ENCODE measurements at regions not wholly inside any gene's neighbourhood (a gene's known extent, or its start where the extent isn't known, plus 50 kb on each side); places are given as distances from the start of the nearest gene placed in this dataset.
"Not testable (repeated sequence)": the region's sequence is repeated elsewhere in the genome, so short reads cannot be mapped to it uniquely, and the experiment has no call there.

GRCh38 chr12:19916974-19917373, 451.4 kb upstream of the PDE3A start:
- DNase-seq (ENCODE audit: low read depth, low spot score) = no peak
- no peaks in the 10 kb centered on the region for H3K36me3 ChIP-seq (ENCODE audit: insufficient read depth, low read length)
- no peaks in the 10 kb centered on the region for H3K9me3 ChIP-seq (ENCODE audit: low read depth, low read length)
- TF ChIP-seq EZH2 (IDR thresholded peaks at IDR 0.05) (no peak), FOXP2 (optimal IDR thresholded peaks at IDR 0.05; ENCODE audit: control extremely low read depth, extremely low read length, insufficient read depth) (no peak), POLR2AphosphoS5 (IDR thresholded peaks at IDR 0.05; ENCODE audit: borderline replicate concordance, low read depth, low read length) (no peak)
- H3K9ac ChIP-seq (ENCODE audit: insufficient read length) = no peak overlapping the region
- H3K4me3 ChIP-seq = no peak overlapping the region
- H3K27ac ChIP-seq = no peak overlapping the region

- DNase-seq (ENCODE audit: low read depth, low spot score); H3K36me3 ChIP-seq (ENCODE audit: insufficient read depth, low read length); H3K9ac ChIP-seq (ENCODE audit: insufficient read length); H3K4me3 ChIP-seq; H3K27ac ChIP-seq; H3K9me3 ChIP-seq (ENCODE audit: low read depth, low read length): not testable (repeated sequence)
Measured at GRCh38 chr12:19921716-19922115, 446.6 kb upstream of the PDE3A start.

GRCh38 chr12:19922717-19923116, 445.6 kb upstream of the PDE3A start:
- Histone ChIP-seq H3K9ac (ENCODE audit: insufficient read length) (no peak overlapping the region), H3K9me3 (ENCODE audit: low read depth, low read length) (no peaks in the 10 kb centered on the region; the same call in 1 of the 2 replicates), H3K27ac (no peak overlapping the region), H3K4me3 (no peak overlapping the region), H3K36me3 (ENCODE audit: insufficient read depth, low read length) (no peaks in the 10 kb centered on the region)
- TF ChIP-seq POLR2AphosphoS5 (IDR thresholded peaks at IDR 0.05; ENCODE audit: borderline replicate concordance, low read depth, low read length) (no peak), FOXP2 (optimal IDR thresholded peaks at IDR 0.05; ENCODE audit: control extremely low read depth, extremely low read length, insufficient read depth) (no peak), EZH2 (IDR thresholded peaks at IDR 0.05) (no peak)
- DNase-seq (ENCODE audit: low read depth, low spot score) = no peak

GRCh38 chr12:19924360-19924759, 444.0 kb upstream of the PDE3A start:
- no peak for TF ChIP-seq FOXP2 (optimal IDR thresholded peaks at IDR 0.05; ENCODE audit: control extremely low read depth, extremely low read length, insufficient read depth)
- no peak for TF ChIP-seq EZH2 (IDR thresholded peaks at IDR 0.05)
- no peak for TF ChIP-seq POLR2AphosphoS5 (IDR thresholded peaks at IDR 0.05; ENCODE audit: borderline replicate concordance, low read depth, low read length)
- Histone ChIP-seq H3K4me3 (no peak overlapping the region), H3K27ac (no peak overlapping the region), H3K36me3 (ENCODE audit: insufficient read depth, low read length) (no peaks in the 10 kb centered on the region), H3K9me3 (ENCODE audit: low read depth, low read length) (no peaks in the 10 kb centered on the region; the same call in 1 of the 2 replicates), H3K9ac (ENCODE audit: insufficient read length) (no peak overlapping the region)
- DNase-seq (ENCODE audit: low read depth, low spot score) = no peak

GRCh38 chr12:19925841-19926240, 442.5 kb upstream of the PDE3A start:
- no peak for DNase-seq (ENCODE audit: low read depth, low spot score)
- Histone ChIP-seq H3K27ac (no peak overlapping the region), H3K4me3 (no peak overlapping the region), H3K9me3 (ENCODE audit: low read depth, low read length) (no peaks in the 10 kb centered on the region; the same call in 1 of the 2 replicates), H3K9ac (ENCODE audit: insufficient read length) (no peak overlapping the region), H3K36me3 (ENCODE audit: insufficient read depth, low read length) (no peaks in the 10 kb centered on the region)
- TF ChIP-seq POLR2AphosphoS5 (IDR thresholded peaks at IDR 0.05; ENCODE audit: borderline replicate concordance, low read depth, low read length) (no peak), FOXP2 (optimal IDR thresholded peaks at IDR 0.05; ENCODE audit: control extremely low read depth, extremely low read length, insufficient read depth) (no peak)

GRCh38 chr12:19926266-19926665, 442.1 kb upstream of the PDE3A start:
- Histone ChIP-seq H3K36me3 (ENCODE audit: insufficient read depth, low read length) (no peaks in the 10 kb centered on the region), H3K4me3 (no peak overlapping the region), H3K27ac (no peak overlapping the region), H3K9ac (ENCODE audit: insufficient read length) (no peak overlapping the region), H3K9me3 (ENCODE audit: low read depth, low read length) (no peaks in the 10 kb centered on the region; the same call in 1 of the 2 replicates)
- DNase-seq (ENCODE audit: low read depth, low spot score) = no peak
- TF ChIP-seq EZH2 (IDR thresholded peaks at IDR 0.05) (no peak), FOXP2 (optimal IDR thresholded peaks at IDR 0.05; ENCODE audit: control extremely low read depth, extremely low read length, insufficient read depth) (no peak), POLR2AphosphoS5 (IDR thresholded peaks at IDR 0.05; ENCODE audit: borderline replicate concordance, low read depth, low read length) (no peak)

- DNase-seq (ENCODE audit: low read depth, low spot score) = no peak
- no peak for TF ChIP-seq FOXP2 (optimal IDR thresholded peaks at IDR 0.05; ENCODE audit: control extremely low read depth, extremely low read length, insufficient read depth)
- no peak for TF ChIP-seq POLR2AphosphoS5 (IDR thresholded peaks at IDR 0.05; ENCODE audit: borderline replicate concordance, low read depth, low read length)
- TF ChIP-seq EZH2 (IDR thresholded peaks at IDR 0.05) = no peak
- Histone ChIP-seq H3K4me3 (no peak overlapping the region), H3K36me3 (ENCODE audit: insufficient read depth, low read length) (no peaks in the 10 kb centered on the region), H3K9me3 (ENCODE audit: low read depth, low read length) (no peaks in the 10 kb centered on the region; the same call in 1 of the 2 replicates), H3K27ac (no peak overlapping the region), H3K9ac (ENCODE audit: insufficient read length) (no peak overlapping the region)
Measured at GRCh38 chr12:19927661-19928060, 440.7 kb upstream of the PDE3A start.

- no peaks in the 10 kb centered on the region for H3K9me3 ChIP-seq (ENCODE audit: low read depth, low read length)
- no peak overlapping the region for H3K9ac ChIP-seq (ENCODE audit: insufficient read length)
- no peak for DNase-seq (ENCODE audit: low read depth, low spot score)
- TF ChIP-seq EZH2 (IDR thresholded peaks at IDR 0.05) (no peak), FOXP2 (optimal IDR thresholded peaks at IDR 0.05; ENCODE audit: control extremely low read depth, extremely low read length, insufficient read depth) (no peak), POLR2AphosphoS5 (IDR thresholded peaks at IDR 0.05; ENCODE audit: borderline replicate concordance, low read depth, low read length) (no peak)
- H3K4me3 ChIP-seq = peak overlapping the region; percentile 7
- H3K36me3 ChIP-seq (ENCODE audit: insufficient read depth, low read length) = no peaks in the 10 kb centered on the region
- no peak overlapping the region for H3K27ac ChIP-seq
Measured at GRCh38 chr12:19932413-19932812, 435.9 kb upstream of the PDE3A start.

- TF ChIP-seq FOXP2 (optimal IDR thresholded peaks at IDR 0.05; ENCODE audit: control extremely low read depth, extremely low read length, insufficient read depth) = no peak
- TF ChIP-seq POLR2AphosphoS5 (IDR thresholded peaks at IDR 0.05; ENCODE audit: borderline replicate concordance, low read depth, low read length) = no peak
- no peak for TF ChIP-seq EZH2 (IDR thresholded peaks at IDR 0.05)
- Histone ChIP-seq H3K36me3 (ENCODE audit: insufficient read depth, low read length) (no peaks in the 10 kb centered on the region), H3K4me3 (no peak overlapping the region), H3K27ac (no peak overlapping the region), H3K9ac (ENCODE audit: insufficient read length) (no peak overlapping the region), H3K9me3 (ENCODE audit: low read depth, low read length) (no peaks in the 10 kb centered on the region)
- no peak for DNase-seq (ENCODE audit: low read depth, low spot score)
Measured at GRCh38 chr12:19933924-19934323, 434.4 kb upstream of the PDE3A start.
